Fibroblast of pulmonary artery (primary cell): ENCODE measurements at regions not wholly inside any gene's neighbourhood (a gene's known extent, or its start where the extent isn't known, plus 50 kb on each side); places are given as distances from the start of the nearest gene placed in this dataset.
"Not testable (repeated sequence)": the region's sequence is repeated elsewhere in the genome, so short reads cannot be mapped to it uniquely, and the experiment has no call there.

Experiments used
- DNase-seq: peaks from one replicate; pipeline ENCODE4 v3.0.0-alpha.2; 2010; ENCODE audit warnings: low read depth
- H3K4me3 ChIP-seq: replicated peaks from 2 replicates; pipeline ENCODE4 v1.5.1; 2011; ENCODE audit warnings: low read depth, mild to moderate bottlenecking, control low read depth, low read length, moderate library complexity
- TF ChIP-seq, protein P1 (sequence below): IDR thresholded peaks from 2 replicates; pipeline ENCODE4 v1.5.1; 2011; ENCODE audit warnings: mild to moderate bottlenecking, control low read depth, low read length, inconsistent platforms; ENCODE audit errors: missing control alignments

DNA sequence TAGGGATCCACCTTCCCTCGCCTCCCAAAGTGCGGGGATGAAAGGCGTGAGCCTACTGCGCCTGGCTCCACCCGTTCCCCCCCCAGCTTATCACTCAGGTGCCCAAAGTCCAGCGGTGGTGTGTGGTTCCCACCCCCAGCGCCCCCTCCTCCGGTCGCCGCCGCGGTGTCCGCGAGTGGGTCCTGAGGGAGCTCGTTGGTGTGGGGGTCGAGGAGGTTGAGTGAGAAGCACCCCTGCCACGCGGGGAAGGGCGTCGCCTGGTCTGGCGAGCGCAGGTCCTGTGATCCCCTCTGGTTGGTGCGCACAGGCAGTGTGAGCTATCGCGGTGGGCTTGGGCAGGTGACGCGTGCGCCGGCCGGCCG is 3900.6 kb upstream of the OR11H1 start:
- TF ChIP-seq, protein P1, sequence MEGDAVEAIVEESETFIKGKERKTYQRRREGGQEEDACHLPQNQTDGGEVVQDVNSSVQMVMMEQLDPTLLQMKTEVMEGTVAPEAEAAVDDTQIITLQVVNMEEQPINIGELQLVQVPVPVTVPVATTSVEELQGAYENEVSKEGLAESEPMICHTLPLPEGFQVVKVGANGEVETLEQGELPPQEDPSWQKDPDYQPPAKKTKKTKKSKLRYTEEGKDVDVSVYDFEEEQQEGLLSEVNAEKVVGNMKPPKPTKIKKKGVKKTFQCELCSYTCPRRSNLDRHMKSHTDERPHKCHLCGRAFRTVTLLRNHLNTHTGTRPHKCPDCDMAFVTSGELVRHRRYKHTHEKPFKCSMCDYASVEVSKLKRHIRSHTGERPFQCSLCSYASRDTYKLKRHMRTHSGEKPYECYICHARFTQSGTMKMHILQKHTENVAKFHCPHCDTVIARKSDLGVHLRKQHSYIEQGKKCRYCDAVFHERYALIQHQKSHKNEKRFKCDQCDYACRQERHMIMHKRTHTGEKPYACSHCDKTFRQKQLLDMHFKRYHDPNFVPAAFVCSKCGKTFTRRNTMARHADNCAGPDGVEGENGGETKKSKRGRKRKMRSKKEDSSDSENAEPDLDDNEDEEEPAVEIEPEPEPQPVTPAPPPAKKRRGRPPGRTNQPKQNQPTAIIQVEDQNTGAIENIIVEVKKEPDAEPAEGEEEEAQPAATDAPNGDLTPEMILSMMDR = no peak
- no peak overlapping the region for H3K4me3 ChIP-seq
- peak; percentile 22 for DNase-seq

DNA sequence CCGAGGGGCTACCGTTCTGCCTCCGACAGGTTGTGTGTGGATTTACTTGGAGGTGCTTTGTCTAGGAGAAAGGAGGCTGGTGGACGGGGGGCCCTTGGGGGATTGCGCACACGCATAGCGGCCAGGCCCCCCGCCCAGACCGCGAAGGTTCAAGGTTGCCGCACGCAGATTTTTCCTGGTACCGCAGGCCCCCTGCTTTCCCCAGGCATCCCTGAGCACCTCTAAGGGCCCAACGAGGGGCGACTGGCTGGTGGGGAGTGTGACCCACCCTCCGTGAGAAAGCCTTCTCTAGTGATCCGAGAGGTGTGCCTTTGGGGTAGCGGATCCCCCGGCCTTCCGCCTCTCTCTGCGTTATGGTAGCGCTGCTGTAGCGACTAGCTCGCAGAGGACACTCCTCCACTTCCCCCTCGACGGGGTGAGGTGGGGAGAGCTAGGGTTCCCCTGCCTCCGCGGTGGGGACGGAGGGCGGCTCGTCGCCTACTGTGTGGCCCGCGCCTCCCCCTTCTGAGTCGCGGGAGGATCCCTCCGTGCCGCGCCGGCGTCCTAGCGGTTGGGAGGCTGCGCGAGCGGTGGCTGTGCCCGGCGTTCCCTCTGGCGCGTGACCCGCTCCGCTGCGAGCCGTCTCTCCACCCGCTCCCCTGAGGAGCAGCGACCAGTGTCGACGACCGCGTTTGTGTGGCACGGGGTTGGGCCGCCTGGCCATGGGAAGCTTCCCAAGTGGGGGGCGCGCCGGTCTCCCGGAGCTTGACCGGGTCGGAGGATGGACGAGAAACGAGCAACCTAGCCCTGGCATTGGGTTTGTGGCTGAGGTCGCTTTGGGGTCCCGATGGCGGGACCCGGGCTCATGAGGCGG is 3900.0 kb upstream of the OR11H1 start:
- DNase-seq = no peak
- H3K4me3 ChIP-seq = no peak overlapping the region
- TF ChIP-seq, protein P1 = no peak

DNA sequence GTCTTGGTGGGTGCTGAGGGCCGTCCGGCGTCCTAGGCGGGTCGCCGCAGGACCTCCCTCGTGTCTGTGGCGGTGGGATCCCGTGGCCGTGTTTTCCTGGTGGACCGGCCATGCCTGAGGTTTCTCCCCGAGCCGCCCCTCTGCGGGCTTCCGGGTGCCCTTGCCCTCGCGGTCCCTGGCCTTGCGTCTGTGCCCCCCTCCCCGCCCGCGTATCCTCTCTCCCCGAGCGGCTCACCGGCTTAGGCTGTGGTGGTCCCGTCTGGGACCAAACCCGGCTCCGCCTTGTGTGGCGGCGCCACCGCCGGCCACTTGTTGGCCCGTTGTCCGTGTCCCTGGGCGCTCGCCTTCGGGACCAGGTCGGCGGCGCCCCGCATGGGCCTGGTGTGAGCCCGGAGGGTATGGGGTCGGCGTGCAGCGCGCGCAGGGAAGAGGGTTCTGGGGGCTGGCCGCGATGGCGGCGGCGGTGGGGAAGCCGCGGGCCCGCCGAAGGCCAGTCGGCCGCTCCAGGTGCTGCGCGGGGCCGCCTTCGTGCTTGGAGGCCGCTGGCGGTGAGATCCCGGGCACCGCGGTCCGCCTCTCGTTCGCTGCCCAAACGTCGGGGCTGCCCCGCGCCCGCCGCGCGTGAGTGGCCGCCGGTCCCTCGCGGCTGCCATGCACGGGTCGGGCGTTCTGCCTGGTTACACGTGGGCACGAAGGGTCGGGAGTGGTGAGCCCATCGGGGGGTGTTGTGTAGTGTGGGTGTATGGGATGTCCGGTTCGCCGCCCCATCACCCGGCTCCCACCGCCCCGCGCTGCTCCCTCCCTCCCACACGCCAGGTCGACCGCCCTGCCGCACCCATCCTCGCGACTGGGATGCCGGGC is 3899.1 kb upstream of the OR11H1 start:
- no peak for DNase-seq
- TF ChIP-seq, protein P1 = no peak
- no peak overlapping the region for H3K4me3 ChIP-seq

DNA sequence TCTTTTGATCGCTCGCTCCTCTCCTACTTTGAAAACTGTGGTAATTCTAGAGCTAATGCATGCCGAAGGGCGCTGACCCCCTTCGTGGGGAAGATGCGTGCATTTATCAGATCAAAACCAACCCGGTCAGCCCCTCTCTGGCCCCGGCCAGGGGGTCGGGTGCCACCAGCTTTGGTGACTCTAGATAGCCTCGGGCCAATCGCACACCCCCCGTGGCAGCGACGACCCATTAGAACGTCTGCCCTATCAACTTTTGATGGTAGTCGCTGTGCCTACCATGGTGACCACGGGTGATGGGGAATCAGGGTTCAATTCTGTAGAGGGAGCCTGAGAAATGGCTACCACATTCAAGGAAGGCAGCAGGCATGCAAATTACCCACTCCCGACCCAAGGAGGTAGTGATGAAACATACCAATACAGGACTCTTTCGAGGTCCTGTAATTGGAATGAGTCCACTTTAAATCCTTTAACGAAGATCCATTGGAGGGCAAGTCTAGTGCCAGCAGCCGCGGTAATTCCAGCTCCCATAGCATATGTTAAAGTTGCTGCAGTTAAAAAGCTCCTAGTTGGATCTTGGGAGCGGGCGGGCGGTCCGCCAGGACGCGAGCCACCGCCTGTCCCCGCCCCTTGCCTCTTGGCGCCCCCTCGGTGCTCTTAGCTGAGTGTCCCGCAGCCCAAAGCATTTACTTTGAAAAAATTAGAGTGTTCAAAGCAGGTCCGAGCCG is 3898.2 kb upstream of the OR11H1 start:
- TF ChIP-seq, protein P1 = no peak
- H3K4me3 ChIP-seq = no peak overlapping the region
- no peak for DNase-seq

GRCh38 chr22:11630386-11631084 is 3897.5 kb upstream of the OR11H1 start:
- peak; percentile 3 for DNase-seq
- not testable (repeated sequence) for H3K4me3 ChIP-seq
